IMR-90 (cell line): ENCODE measurements at regions not wholly inside any gene's neighbourhood (a gene's known extent, or its start where the extent isn't known, plus 50 kb on each side); places are given as distances from the start of the nearest gene placed in this dataset.

Experiments used
- ATAC-seq: fragments of 200-7000 bp; cut with Tn5 transposase; 2 replicates; pipeline ENCODE4 v1.9.1; 2020; ENCODE audit warnings: low read depth, mild to moderate bottlenecking, moderate library complexity
- BruUV-seq: library from RNA; stranded (reverse); fragments of 400-500 nt; replicated peaks from 2 replicates; lab custom pipeline; 2021; lab: Mats Ljungman, UMichigan
- CTCF ChIA-PET: fragments of 300-600 bp; formaldehyde crosslinking; extraction: SDS; loops from one replicate; lab custom pipeline; 2021; ENCODE audit warnings: antibody characterized with exemption; lab: Yijun Ruan, JAX
- POLR2A ChIA-PET: fragments of 300-600 bp; sonication (Branson Sonifier 250); formaldehyde crosslinking; loops from one replicate; lab custom pipeline; 2022; ENCODE audit warnings: antibody characterized with exemption; ENCODE audit not compliant: unreplicated experiment; lab: Charles Lee
- DNase-seq: peaks from one replicate; pipeline ENCODE4 v3.0.0; 2013
- H2AFZ ChIP-seq: replicated peaks from 2 replicates; pipeline ENCODE3; 2013; ENCODE audit warnings: low read length, mild to moderate bottlenecking; ENCODE audit not compliant: poor library complexity
- H2AK5ac ChIP-seq: 2 replicates; pipeline ENCODE4 v1.6.1; 2013; ENCODE audit warnings: low read depth, low read length, inconsistent platforms
- H2AK9ac ChIP-seq: replicated peaks from 2 replicates; pipeline ENCODE3; 2013; ENCODE audit warnings: mild to moderate bottlenecking, low read depth, low read length, moderate library complexity; ENCODE audit not compliant: poor library complexity
- H2BK120ac ChIP-seq: 2 replicates; pipeline ENCODE4 v1.6.1; 2013; ENCODE audit warnings: low read depth, low read length, inconsistent platforms
- H2BK15ac ChIP-seq: 3 replicates; pipeline ENCODE4 v1.6.1; 2013; ENCODE audit warnings: low read depth, low read length, inconsistent platforms
- H2BK20ac ChIP-seq: 2 replicates; pipeline ENCODE4 v1.6.1; 2013; ENCODE audit warnings: low read depth, mild to moderate bottlenecking, inconsistent platforms, low read length, moderate library complexity
- H2BK5ac ChIP-seq: 2 replicates; pipeline ENCODE4 v1.6.1; 2013; ENCODE audit warnings: mild to moderate bottlenecking, low read depth, low read length, inconsistent platforms; ENCODE audit not compliant: poor library complexity, severe bottlenecking
- H3K14ac ChIP-seq: replicated peaks from 2 replicates; pipeline ENCODE4 v1.6.1; 2013; ENCODE audit warnings: low read depth, low read length, inconsistent platforms
- H3K18ac ChIP-seq: 2 replicates; pipeline ENCODE4 v1.6.1; 2013; ENCODE audit warnings: low read depth, low read length, control low read depth
- H3K23ac ChIP-seq: 2 replicates; pipeline ENCODE4 v1.6.1; 2013; ENCODE audit warnings: low read depth, low read length, inconsistent platforms
- H3K27ac ChIP-seq: 2 replicates; pipeline ENCODE4 v1.5.1; 2013; ENCODE audit warnings: mild to moderate bottlenecking, control low read depth, low read length; ENCODE audit not compliant: insufficient read depth
- H3K27me3 ChIP-seq: 2 replicates; pipeline ENCODE4 v1.6.1; 2013; ENCODE audit warnings: low read length; ENCODE audit not compliant: control insufficient read depth, insufficient read depth
- H3K36me3 ChIP-seq: 2 replicates; pipeline ENCODE4 v1.6.1; 2013; ENCODE audit warnings: low read length, mixed read lengths; ENCODE audit not compliant: control insufficient read depth, insufficient read depth
- H3K4ac ChIP-seq: 2 replicates; pipeline ENCODE4 v1.6.1; 2013; ENCODE audit warnings: low read depth, low read length, inconsistent platforms
- H3K4me1 ChIP-seq: 2 replicates; pipeline ENCODE4 v1.6.1; 2013; ENCODE audit warnings: low read length, mixed read lengths; ENCODE audit not compliant: control insufficient read depth, insufficient read depth
- H3K4me2 ChIP-seq: 2 replicates; pipeline ENCODE4 v1.6.1; 2013; ENCODE audit warnings: low read depth, mild to moderate bottlenecking, control low read depth, low read length, moderate library complexity
- H3K4me3 ChIP-seq: 2 replicates; pipeline ENCODE4 v1.5.1; 2013; ENCODE audit warnings: low read depth, mild to moderate bottlenecking, control low read depth, low read length, moderate library complexity; ENCODE audit not compliant: insufficient read depth
- H3K56ac ChIP-seq: 2 replicates; pipeline ENCODE4 v1.6.1; 2013; ENCODE audit warnings: low read length, inconsistent platforms; ENCODE audit not compliant: insufficient read depth; ENCODE audit errors: extremely low read depth
- H3K79me1 ChIP-seq, 2 experiments: 2 replicates each; pipeline ENCODE4 v1.6.1; 2013; ENCODE audit warnings: low read length in 2 of 2, inconsistent platforms in 1 of 2, low read depth in 1 of 2
- H3K9ac ChIP-seq: 2 replicates; pipeline ENCODE4 v1.6.1; 2013; ENCODE audit warnings: low read depth, low read length, control low read depth
- H3K9me1 ChIP-seq: 2 replicates; pipeline ENCODE4 v1.6.1; 2013; ENCODE audit warnings: low read length, inconsistent platforms; ENCODE audit not compliant: insufficient read depth
- H3K9me3 ChIP-seq: 2 replicates; pipeline ENCODE4 v1.6.1; 2013; ENCODE audit warnings: low read length; ENCODE audit not compliant: control insufficient read depth, insufficient read depth
- H4K20me1 ChIP-seq: 2 replicates; pipeline ENCODE4 v1.6.1; 2013; ENCODE audit warnings: low read length, inconsistent platforms; ENCODE audit not compliant: insufficient read depth
- H4K5ac ChIP-seq: 2 replicates; pipeline ENCODE4 v1.6.1; 2013; ENCODE audit warnings: mild to moderate bottlenecking, low read depth, low read length, control low read depth
- H4K8ac ChIP-seq, 2 experiments: 2 replicates each; pipeline ENCODE4 v1.6.1; 2013; ENCODE audit warnings: low read depth in 2 of 2, low read length in 2 of 2, control low read depth in 1 of 2, inconsistent platforms in 1 of 2
- H4K91ac ChIP-seq: 2 replicates; pipeline ENCODE4 v1.6.1; 2013; ENCODE audit warnings: low read depth, low read length, inconsistent platforms; ENCODE audit not compliant: insufficient read depth
- BHLHE40 ChIP-seq: fragments of 150-350 bp; IDR thresholded peaks from 2 replicates; pipeline ENCODE4 v1.6.1; 2016; ENCODE audit warnings: mild to moderate bottlenecking, low read depth, low read length
- CEBPB ChIP-seq: IDR thresholded peaks from 2 replicates; pipeline ENCODE4 v1.6.1; 2012; ENCODE audit warnings: low read depth, low read length, improper control_type of control experiment
- CHD1 ChIP-seq: IDR thresholded peaks from 2 replicates; pipeline ENCODE4 v1.6.1; 2012; ENCODE audit warnings: low read depth, low read length, improper control_type of control experiment
- CTCF ChIP-seq: conservative IDR thresholded peaks from 2 replicates; pipeline ENCODE4 v1.5.1; 2012; ENCODE audit warnings: mild to moderate bottlenecking, low read depth, low read length, improper control_type of control experiment
- ELK1 ChIP-seq: fragments of 150-350 bp; IDR thresholded peaks from 2 replicates; pipeline ENCODE4 v1.6.1; 2016; ENCODE audit warnings: low read depth, mild to moderate bottlenecking, low read length, moderate library complexity, borderline replicate concordance
- FOS ChIP-seq: fragments of 150-350 bp; IDR thresholded peaks from 2 replicates; pipeline ENCODE4 v1.6.1; 2016; ENCODE audit warnings: low read depth, low read length
- MAFK ChIP-seq: IDR thresholded peaks from 2 replicates; pipeline ENCODE4 v1.6.1; 2012; ENCODE audit warnings: low read depth, low read length, improper control_type of control experiment
- MAZ ChIP-seq: IDR thresholded peaks from 2 replicates; pipeline ENCODE4 v1.6.1; 2012; ENCODE audit warnings: low read depth, mild to moderate bottlenecking, low read length, improper control_type of control experiment, moderate library complexity, borderline replicate concordance
- MXI1 ChIP-seq: IDR thresholded peaks from 2 replicates; pipeline ENCODE4 v1.6.1; 2012; ENCODE audit warnings: low read depth, mild to moderate bottlenecking, low read length, moderate library complexity, borderline replicate concordance
- NFE2L2 ChIP-seq: fragments of 150-350 bp; IDR thresholded peaks from 2 replicates; pipeline ENCODE4 v1.6.1; 2016; ENCODE audit warnings: low read depth, mild to moderate bottlenecking, low read length
- POLR2A ChIP-seq: IDR thresholded peaks from 2 replicates; pipeline ENCODE4 v1.6.1; 2012; ENCODE audit warnings: mild to moderate bottlenecking, low read depth, low read length
- RAD21 ChIP-seq: IDR thresholded peaks from 2 replicates; pipeline ENCODE4 v1.6.1; 2012; ENCODE audit warnings: low read length, improper control_type of control experiment
- RCOR1 ChIP-seq: IDR thresholded peaks from 2 replicates; pipeline ENCODE4 v1.6.1; 2012; ENCODE audit warnings: mild to moderate bottlenecking, low read length, improper control_type of control experiment; ENCODE audit not compliant: insufficient replicate concordance
- RFX5 ChIP-seq: IDR thresholded peaks from 2 replicates; pipeline ENCODE4 v1.8.0; 2012; ENCODE audit warnings: low read depth, mild to moderate bottlenecking, low read length, moderate library complexity
- SMC3 ChIP-seq: fragments of 150-350 bp; IDR thresholded peaks from 2 replicates; pipeline ENCODE4 v1.6.1; 2016; ENCODE audit warnings: low read depth, mild to moderate bottlenecking, antibody characterized with exemption, low read length, moderate library complexity
- USF2 ChIP-seq: fragments of 150-350 bp; IDR thresholded peaks from 2 replicates; pipeline ENCODE4 v1.6.1; 2017; ENCODE audit warnings: mild to moderate bottlenecking, antibody characterized with exemption, low read length, low read depth
- WGBS, 2 experiments: methylation state at CpG; one replicate each; pipeline versions ENCODE4 v1.1.5 to v1.1.7; 2013; ENCODE audit warnings: missing lambda C conversion rate in 2 of 2; ENCODE audit not compliant: insufficient read length in 1 of 2; ENCODE audit errors: extremely low coverage in 2 of 2; 5-methylcytosine and 5-hydroxymethylcytosine counted together
- dilution Hi-C: fragments of 300-500 bp; cut with HindIII; formaldehyde crosslinking; loops from one replicate; pipeline ENCODE4 v1.14.3; 2018; ENCODE audit warnings: low sequenced_read_pairs; ENCODE audit not compliant: unreplicated experiment
- in situ Hi-C: fragments of 300-500 bp; cut with MboI; formaldehyde crosslinking; loops from 3 replicates; pipeline ENCODE4 v1.14.3; 2019; ENCODE audit warnings: low sequenced_read_pairs, inconsistent platforms, mixed read lengths
- intact Hi-C: fragments of 100-400 bp; cut with micrococcal nuclease; formaldehyde crosslinking; loops from 2 replicates; pipeline ENCODE4 v1.10.0; 2022

- H2AFZ ChIP-seq: no peak overlapping the region
- no peaks in the 10 kb centered on the region for H3K36me3 ChIP-seq
- H3K4ac ChIP-seq: no peak overlapping the region
- H2AK9ac ChIP-seq: no peak overlapping the region
- no peak overlapping the region for H3K14ac ChIP-seq
- WGBS, 2 experiments: 89% methylated on average over 3 of the region's 5 CpGs; no CpG with 5 or more reads in 1 of the 2 experiments
- no peak overlapping the region for H2BK20ac ChIP-seq
- dilution Hi-C loops: no loop called here
- H3K27ac ChIP-seq: no peak overlapping the region
- H3K9me3 ChIP-seq: no peaks in the 10 kb centered on the region
- no peaks in the 10 kb centered on the region for H3K79me1 ChIP-seq
- intact Hi-C loops: no loop called here
- H3K4me3 ChIP-seq: no peak overlapping the region
- TF ChIP-seq ELK1: no peak
- no peak for TF ChIP-seq FOS
- no peak for TF ChIP-seq MXI1
- TF ChIP-seq RAD21: no peak
- TF ChIP-seq RFX5: no peak
- TF ChIP-seq POLR2A: no peak
- TF ChIP-seq BHLHE40: no peak
- no peak for TF ChIP-seq RCOR1
- TF ChIP-seq CTCF: no peak
- TF ChIP-seq MAFK: no peak
- no peak for TF ChIP-seq CEBPB
- TF ChIP-seq MAZ: no peak
- no peak for TF ChIP-seq SMC3
- no peak for TF ChIP-seq CHD1
- TF ChIP-seq NFE2L2: no peak
- no peak for TF ChIP-seq USF2
- no peak overlapping the region for H4K5ac ChIP-seq
- no TSS peak for BruUV-seq
- H2BK15ac ChIP-seq: no peak overlapping the region
- H4K8ac ChIP-seq: no peak overlapping the region
- POLR2A ChIA-PET: no interaction called here
- H4K20me1 ChIP-seq: no peaks in the 10 kb centered on the region
- no peak overlapping the region for H3K56ac ChIP-seq
- H3K9me1 ChIP-seq: peaks cover 3% of the 10 kb centered on the region; the same call in 1 of the 2 replicates
- CTCF ChIA-PET: no interaction called here
- peaks cover 4% of the 10 kb centered on the region; the same call in 1 of the 2 replicates for H3K27me3 ChIP-seq
- H3K18ac ChIP-seq: no peak overlapping the region
- DNase-seq (no peak), ATAC-seq (no peak)
- no peak overlapping the region for H2BK5ac ChIP-seq
- no peak overlapping the region for H3K23ac ChIP-seq
- no peak overlapping the region for H2BK120ac ChIP-seq
- H4K91ac ChIP-seq: no peak overlapping the region
- H2AK5ac ChIP-seq: no peak overlapping the region
- H3K4me1 ChIP-seq: no peaks in the 10 kb centered on the region
- no peak overlapping the region for H3K9ac ChIP-seq
- in situ Hi-C loops: no loop called here
- H3K4me2 ChIP-seq: no peak overlapping the region
Observed at GRCh38 chr9:89920131-89920530, 315.3 kb downstream of the GADD45G start.
